C4-2B (cell line): ENCODE measurements at regions not wholly inside any gene's neighbourhood (a gene's known extent, or its start where the extent isn't known, plus 50 kb on each side); places are given as distances from the start of the nearest gene placed in this dataset.
A peak's percentile ranks its signal among the peaks of the same experiment; 100 is the strongest.
"Not testable (repeated sequence)": the region's sequence is repeated elsewhere in the genome, so short reads cannot be mapped to it uniquely, and the experiment has no call there.

ENCODE experiments used
- H3K27ac ChIP-seq: fragments of 450-650 bp; 2 replicates; pipeline ENCODE4 v1.5.1; 2017
- CTCF ChIP-seq: fragments of 450-650 bp; conservative IDR thresholded peaks from 2 replicates; pipeline ENCODE4 v1.5.1; 2017; ENCODE audit warnings: mild to moderate bottlenecking
- ZFX ChIP-seq: fragments of 450-650 bp; IDR thresholded peaks from 2 replicates; pipeline ENCODE4 v1.6.1; 2017

- H3K27ac ChIP-seq: no peak overlapping the region
- no peak for TF ChIP-seq CTCF
- no peak for TF ChIP-seq ZFX
Measured at GRCh38 chr1:166432655-166433054, 265.9 kb upstream of the FAM78B start.

DNA sequence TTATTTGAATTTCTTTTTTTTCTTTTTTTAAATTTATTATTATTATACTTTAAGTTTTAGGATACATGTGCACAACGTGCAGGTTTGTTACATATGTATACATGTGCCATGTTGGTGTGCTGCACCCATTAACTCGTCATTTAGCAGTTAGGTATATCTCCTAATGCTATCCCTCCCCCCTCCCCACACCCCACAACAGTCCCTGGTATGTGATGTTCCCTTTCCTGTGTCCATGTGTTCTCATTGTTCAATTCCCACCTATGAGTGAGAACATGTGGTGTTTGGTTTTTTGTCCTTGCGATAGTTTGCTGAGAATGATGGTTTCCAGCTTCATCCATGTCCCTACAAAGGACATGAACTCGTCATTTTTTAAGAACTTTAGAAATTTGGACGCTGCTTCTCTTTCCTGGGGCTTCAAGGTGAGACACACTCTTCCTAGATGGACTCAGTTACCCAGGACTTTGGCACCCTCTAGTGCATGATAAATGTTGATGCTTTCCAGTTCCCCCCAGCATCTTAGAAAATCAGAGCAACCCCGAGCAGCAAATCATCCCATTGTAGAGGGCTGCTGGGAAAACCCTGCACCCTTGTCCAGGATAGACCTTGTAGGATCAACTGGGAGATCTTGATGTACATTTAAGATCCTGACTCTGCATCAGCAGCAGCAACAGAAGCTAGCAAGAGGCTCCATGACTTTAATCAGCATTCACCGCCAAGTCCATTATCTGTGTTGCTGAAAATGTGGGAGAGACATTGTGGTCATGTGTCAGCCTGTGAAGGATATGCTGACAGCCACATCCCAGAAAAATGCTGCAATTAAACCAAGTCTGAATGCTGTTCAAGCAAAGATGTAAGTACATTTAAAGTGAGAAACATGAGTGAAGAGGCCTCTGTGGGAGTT, 266.9 kb upstream of the FAM78B start:
- not testable (repeated sequence) for H3K27ac ChIP-seq
- peak; percentile 45 for TF ChIP-seq CTCF

- H3K27ac ChIP-seq: no peak overlapping the region
- TF ChIP-seq CTCF (no peak), ZFX (no peak)
Measured at GRCh38 chr1:166457700-166458099, 290.9 kb upstream of the FAM78B start.

- TF ChIP-seq ZFX: no peak
- TF ChIP-seq CTCF: no peak
- no peak overlapping the region for H3K27ac ChIP-seq
Measured at GRCh38 chr1:166464333-166464732, 297.5 kb upstream of the FAM78B start.

DNA sequence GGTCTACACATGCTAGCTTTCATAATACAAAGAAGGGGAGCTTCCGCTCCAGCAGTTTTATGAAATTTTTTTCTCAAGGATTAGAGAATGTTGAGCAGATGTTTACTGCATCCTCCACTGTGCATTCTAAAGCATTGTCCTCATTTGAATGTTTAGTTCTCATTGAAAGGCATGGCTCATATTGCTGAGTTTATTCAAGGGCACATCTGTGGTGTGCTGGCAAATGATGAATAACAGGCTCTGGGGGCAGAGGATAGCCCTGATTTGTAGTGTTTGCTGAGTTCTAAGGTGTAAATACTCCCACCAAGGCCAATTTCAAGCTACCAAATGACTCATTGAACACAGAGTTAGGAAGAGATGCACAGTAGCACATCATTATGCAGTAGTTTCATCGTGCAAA, 303.2 kb upstream of the FAM78B start:
- H3K27ac ChIP-seq: no peak overlapping the region
- TF ChIP-seq ZFX: no peak
- no peak for TF ChIP-seq CTCF

GRCh38 chr1:166470441-166470840, 303.6 kb upstream of the FAM78B start:
- H3K27ac ChIP-seq: no peak overlapping the region
- TF ChIP-seq CTCF: no peak
- TF ChIP-seq ZFX: no peak

DNA sequence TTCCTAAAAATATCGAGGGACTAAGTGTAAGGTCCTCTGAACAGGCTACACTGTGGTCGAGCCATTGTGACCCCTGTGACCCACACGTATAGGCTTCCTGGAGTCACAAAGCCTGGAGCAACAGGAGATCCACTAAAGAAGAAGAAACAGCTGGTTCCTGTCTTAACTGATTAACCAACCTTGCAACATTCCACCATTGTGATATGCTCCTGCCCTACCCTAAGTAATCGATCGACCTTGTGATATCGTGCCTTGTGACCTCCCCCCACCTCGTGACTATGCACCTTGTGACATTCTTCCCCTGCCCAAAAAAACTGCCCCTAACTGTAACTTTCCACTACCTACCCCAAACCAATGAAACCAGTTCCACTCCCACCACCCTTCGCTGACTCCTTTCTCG, 304.6 kb upstream of the FAM78B start:
- H3K27ac ChIP-seq: no peak overlapping the region
- TF ChIP-seq CTCF: no peak
- no peak for TF ChIP-seq ZFX
